ENCODE measurements at regions not wholly inside any gene's neighbourhood (a gene's known extent, or its start where the extent isn't known, plus 50 kb on each side); places are given as distances from the start of the nearest gene placed in this dataset.

DNA sequence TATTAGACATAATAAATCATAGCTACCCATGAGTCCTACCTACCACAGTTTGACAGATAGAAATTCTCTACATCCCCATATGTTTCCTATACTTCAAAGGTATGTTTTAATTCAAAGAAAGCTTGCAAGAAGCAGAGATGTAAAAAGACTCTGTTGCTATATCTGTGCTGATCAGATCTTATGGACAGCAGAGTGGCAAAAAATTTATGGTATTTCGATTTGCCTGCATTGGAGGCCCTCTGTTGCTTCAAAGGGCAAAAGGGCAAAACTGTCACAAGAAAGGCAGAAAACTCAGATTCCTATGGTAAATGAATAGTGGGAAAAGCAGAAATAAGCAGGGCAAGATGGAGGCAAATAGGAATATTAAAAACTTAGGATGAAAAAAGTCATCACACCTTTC lies 447.8 kb upstream of the SPHKAP start:
- no peaks in the 10 kb centered on the region for H4K20me1 ChIP-seq (ENCODE audit: low read depth, low read length)
- no peaks in the 10 kb centered on the region for H3K9me3 ChIP-seq (ENCODE audit: insufficient read depth, low read length)
- H3K9ac ChIP-seq (ENCODE audit: low read length), result no peak overlapping the region
- H3K79me2 ChIP-seq (ENCODE audit: insufficient read depth, low read length), result no peaks in the 10 kb centered on the region
- no peaks in the 10 kb centered on the region for H3K36me3 ChIP-seq (ENCODE audit: low read length)
- no peak overlapping the region for H3K4me3 ChIP-seq (ENCODE audit: insufficient read depth, low read length, poor library complexity, severe bottlenecking)
- no peak for TF ChIP-seq EZH2phosphoT487 (conservative IDR thresholded peaks at IDR 0.05; ENCODE audit: low read length)
- TF ChIP-seq, protein P1, sequence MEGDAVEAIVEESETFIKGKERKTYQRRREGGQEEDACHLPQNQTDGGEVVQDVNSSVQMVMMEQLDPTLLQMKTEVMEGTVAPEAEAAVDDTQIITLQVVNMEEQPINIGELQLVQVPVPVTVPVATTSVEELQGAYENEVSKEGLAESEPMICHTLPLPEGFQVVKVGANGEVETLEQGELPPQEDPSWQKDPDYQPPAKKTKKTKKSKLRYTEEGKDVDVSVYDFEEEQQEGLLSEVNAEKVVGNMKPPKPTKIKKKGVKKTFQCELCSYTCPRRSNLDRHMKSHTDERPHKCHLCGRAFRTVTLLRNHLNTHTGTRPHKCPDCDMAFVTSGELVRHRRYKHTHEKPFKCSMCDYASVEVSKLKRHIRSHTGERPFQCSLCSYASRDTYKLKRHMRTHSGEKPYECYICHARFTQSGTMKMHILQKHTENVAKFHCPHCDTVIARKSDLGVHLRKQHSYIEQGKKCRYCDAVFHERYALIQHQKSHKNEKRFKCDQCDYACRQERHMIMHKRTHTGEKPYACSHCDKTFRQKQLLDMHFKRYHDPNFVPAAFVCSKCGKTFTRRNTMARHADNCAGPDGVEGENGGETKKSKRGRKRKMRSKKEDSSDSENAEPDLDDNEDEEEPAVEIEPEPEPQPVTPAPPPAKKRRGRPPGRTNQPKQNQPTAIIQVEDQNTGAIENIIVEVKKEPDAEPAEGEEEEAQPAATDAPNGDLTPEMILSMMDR (IDR thresholded peaks at IDR 0.05; ENCODE audit: insufficient read depth, low read length, poor library complexity, severe bottlenecking), result no peak
- H3K27ac ChIP-seq (ENCODE audit: low read depth, low read length), result no peak overlapping the region
- H3K9me2 ChIP-seq (replicated peaks; ENCODE audit: insufficient read depth, low read length), result no peaks in the 10 kb centered on the region
- no peaks in the 10 kb centered on the region for H3K27me3 ChIP-seq (ENCODE audit: low read length)
- H3K4me2 ChIP-seq (ENCODE audit: low read depth, low read length, poor library complexity, severe bottlenecking), result no peak overlapping the region
- no peak overlapping the region for H2AFZ ChIP-seq (ENCODE audit: low read depth, low read length, severe bottlenecking)
- no peaks in the 10 kb centered on the region for H3F3A ChIP-seq (ENCODE audit: insufficient read depth)

- H3K9me3 ChIP-seq (ENCODE audit: insufficient read depth, low read length), result no peaks in the 10 kb centered on the region
- H3K4me2 ChIP-seq (ENCODE audit: low read depth, low read length, poor library complexity, severe bottlenecking), result no peak overlapping the region
- TF ChIP-seq, protein P1 (IDR thresholded peaks at IDR 0.05; ENCODE audit: insufficient read depth, low read length, poor library complexity, severe bottlenecking), result no peak
- TF ChIP-seq EZH2phosphoT487 (conservative IDR thresholded peaks at IDR 0.05; ENCODE audit: low read length), result no peak
- no peak overlapping the region for H3K27ac ChIP-seq (ENCODE audit: low read depth, low read length)
- no peaks in the 10 kb centered on the region for H3K36me3 ChIP-seq (ENCODE audit: low read length)
- H3K9me2 ChIP-seq (replicated peaks; ENCODE audit: insufficient read depth, low read length), result no peaks in the 10 kb centered on the region
- no peaks in the 10 kb centered on the region for H3K27me3 ChIP-seq (ENCODE audit: low read length)
- no peaks in the 10 kb centered on the region for H3K79me2 ChIP-seq (ENCODE audit: insufficient read depth, low read length)
- H3F3A ChIP-seq (ENCODE audit: insufficient read depth), result no peaks in the 10 kb centered on the region
- no peak overlapping the region for H2AFZ ChIP-seq (ENCODE audit: low read depth, low read length, severe bottlenecking)
- no peak overlapping the region for H3K4me3 ChIP-seq (ENCODE audit: insufficient read depth, low read length, poor library complexity, severe bottlenecking)
- H4K20me1 ChIP-seq (ENCODE audit: low read depth, low read length), result no peaks in the 10 kb centered on the region
- no peak overlapping the region for H3K9ac ChIP-seq (ENCODE audit: low read length)
These were observed 447.2 kb upstream of the SPHKAP start for GRCh38 chr2:228628682-228629081.

- H3K36me3 ChIP-seq (ENCODE audit: low read length), result no peaks in the 10 kb centered on the region
- no peak overlapping the region for H3K27ac ChIP-seq (ENCODE audit: low read depth, low read length)
- no peaks in the 10 kb centered on the region for H4K20me1 ChIP-seq (ENCODE audit: low read depth, low read length)
- H3K79me2 ChIP-seq (ENCODE audit: insufficient read depth, low read length), result no peaks in the 10 kb centered on the region
- H3F3A ChIP-seq (ENCODE audit: insufficient read depth), result no peaks in the 10 kb centered on the region
- no peak overlapping the region for H3K4me3 ChIP-seq (ENCODE audit: insufficient read depth, low read length, poor library complexity, severe bottlenecking)
- no peak overlapping the region for H2AFZ ChIP-seq (ENCODE audit: low read depth, low read length, severe bottlenecking)
- TF ChIP-seq EZH2phosphoT487 (conservative IDR thresholded peaks at IDR 0.05; ENCODE audit: low read length), result no peak
- TF ChIP-seq, protein P1 (IDR thresholded peaks at IDR 0.05; ENCODE audit: insufficient read depth, low read length, poor library complexity, severe bottlenecking), result no peak
- no peaks in the 10 kb centered on the region for H3K9me2 ChIP-seq (replicated peaks; ENCODE audit: insufficient read depth, low read length)
- H3K9ac ChIP-seq (ENCODE audit: low read length), result no peak overlapping the region
- H3K4me2 ChIP-seq (ENCODE audit: low read depth, low read length, poor library complexity, severe bottlenecking), result no peak overlapping the region
- H3K27me3 ChIP-seq (ENCODE audit: low read length), result no peaks in the 10 kb centered on the region
- H3K9me3 ChIP-seq (ENCODE audit: insufficient read depth, low read length), result no peaks in the 10 kb centered on the region
These were observed 446.0 kb upstream of the SPHKAP start for GRCh38 chr2:228627510-228627909.
